ENCODE measurements at regions not wholly inside any gene's neighbourhood (a gene's known extent, or its start where the extent isn't known, plus 50 kb on each side); places are given as distances from the start of the nearest gene placed in this dataset.

DNA sequence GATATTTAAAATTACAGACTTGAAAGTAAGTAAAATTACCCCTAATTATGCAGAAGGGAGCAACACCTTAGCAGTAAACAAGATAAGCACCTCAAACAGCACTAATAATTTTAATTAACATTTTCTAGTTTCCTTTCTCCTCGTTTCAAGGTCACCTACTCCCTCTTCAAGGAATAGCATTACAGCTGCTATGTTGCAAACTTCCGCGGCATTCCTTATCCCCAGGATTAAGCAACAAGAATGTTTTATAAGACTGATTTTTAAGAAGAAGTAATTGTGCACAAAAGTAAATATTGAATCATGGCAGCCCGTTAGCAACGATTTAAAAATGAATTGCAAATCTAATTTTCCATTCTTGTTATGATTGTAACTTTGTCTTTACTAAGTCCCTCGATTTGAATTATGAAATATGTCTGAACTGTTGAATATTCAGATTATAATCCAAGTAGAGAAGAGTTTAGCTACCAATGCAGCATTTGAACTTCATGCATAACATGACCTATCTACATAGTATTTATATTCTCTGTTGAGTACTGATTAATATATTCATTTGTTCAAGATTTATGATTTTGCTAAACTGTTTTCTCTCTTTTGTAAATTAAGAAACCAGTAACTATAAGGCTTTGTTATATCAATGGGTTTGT lies 593.5 kb upstream of the MGMT start:
- 61% methylated on average over 6 of the region's 6 CpGs for WGBS
- no peaks in the 10 kb centered on the region for H3K36me3 ChIP-seq (ENCODE audit: insufficient read depth)
- H3K4me1 ChIP-seq (ENCODE audit: insufficient read depth), result no peaks in the 10 kb centered on the region
- no peak for DNase-seq (ENCODE audit: extremely low spot score)
- H3K27ac ChIP-seq (ENCODE audit: low read depth), result no peak overlapping the region
- H3K4me3 ChIP-seq (ENCODE audit: low read depth, low read length), result no peak overlapping the region

- 86% methylated on average over 3 of the region's 3 CpGs for WGBS
- Histone ChIP-seq H3K27ac (ENCODE audit: low read depth) (no peak overlapping the region), H3K36me3 (ENCODE audit: insufficient read depth) (no peaks in the 10 kb centered on the region), H3K4me3 (ENCODE audit: low read depth, low read length) (no peak overlapping the region), H3K4me1 (ENCODE audit: insufficient read depth) (no peaks in the 10 kb centered on the region)
- no peak for DNase-seq (ENCODE audit: extremely low spot score)
Observed at GRCh38 chr10:128874331-128874730, 592.7 kb upstream of the MGMT start.

- H3K4me1 ChIP-seq (ENCODE audit: insufficient read depth), result no peaks in the 10 kb centered on the region
- WGBS, result 80% methylated on average over 8 of the region's 8 CpGs
- H3K4me3 ChIP-seq (ENCODE audit: low read depth, low read length), result no peak overlapping the region
Observed at GRCh38 chr10:128875030-128875744, 591.9 kb upstream of the MGMT start.

DNA sequence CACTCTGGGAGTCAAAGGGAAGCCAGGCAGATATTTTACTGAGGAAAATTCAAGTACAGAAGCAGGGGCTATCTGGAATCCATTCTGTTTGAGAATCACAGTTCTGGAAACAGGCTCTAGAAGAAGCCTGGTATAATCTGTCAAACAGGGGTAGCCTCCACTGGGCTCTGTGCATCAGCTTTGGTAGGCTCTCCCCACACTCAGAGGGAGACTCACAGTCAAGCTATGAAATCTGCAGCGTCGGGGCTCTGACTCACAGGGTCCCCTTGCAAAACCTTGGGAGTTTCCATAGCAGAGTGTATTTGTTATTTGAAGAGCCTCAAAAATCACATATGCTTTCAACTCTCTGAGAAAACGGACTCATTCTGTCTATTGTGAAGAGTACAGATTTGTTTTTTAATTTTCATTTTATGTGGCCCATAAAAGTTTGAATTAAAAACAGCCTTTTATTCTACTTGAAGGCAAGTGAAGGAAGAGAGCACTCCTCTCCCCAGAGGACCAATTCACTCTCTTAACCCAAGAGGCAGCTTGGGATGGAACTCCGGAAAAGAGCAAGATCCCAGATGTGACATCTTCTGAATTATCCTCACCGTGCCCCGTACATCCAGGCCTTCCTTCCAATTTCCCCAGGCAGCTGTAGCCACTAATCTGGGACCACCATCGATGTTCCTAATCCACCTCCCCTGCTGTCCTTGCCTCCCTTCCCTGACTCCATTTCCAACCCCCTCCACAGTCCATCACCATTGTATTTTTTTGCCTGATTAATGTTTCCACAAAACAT lies 590.9 kb upstream of the MGMT start:
- no peak overlapping the region for H3K4me3 ChIP-seq (ENCODE audit: low read depth, low read length)
- H3K4me1 ChIP-seq (ENCODE audit: insufficient read depth), result no peaks in the 10 kb centered on the region
- H3K36me3 ChIP-seq (ENCODE audit: insufficient read depth), result no peaks in the 10 kb centered on the region
- WGBS, result 60% methylated on average over 7 of the region's 7 CpGs
- DNase-seq (ENCODE audit: extremely low spot score), result no peak
- no peak overlapping the region for H3K27ac ChIP-seq (ENCODE audit: low read depth)

More at GRCh38 chr10:128875030-128875744, 591.9 kb upstream of the MGMT start:
- DNase-seq (ENCODE audit: extremely low spot score), result no peak
- no peak overlapping the region for H3K27ac ChIP-seq (ENCODE audit: low read depth)
- no peaks in the 10 kb centered on the region for H3K36me3 ChIP-seq (ENCODE audit: insufficient read depth)

DNA sequence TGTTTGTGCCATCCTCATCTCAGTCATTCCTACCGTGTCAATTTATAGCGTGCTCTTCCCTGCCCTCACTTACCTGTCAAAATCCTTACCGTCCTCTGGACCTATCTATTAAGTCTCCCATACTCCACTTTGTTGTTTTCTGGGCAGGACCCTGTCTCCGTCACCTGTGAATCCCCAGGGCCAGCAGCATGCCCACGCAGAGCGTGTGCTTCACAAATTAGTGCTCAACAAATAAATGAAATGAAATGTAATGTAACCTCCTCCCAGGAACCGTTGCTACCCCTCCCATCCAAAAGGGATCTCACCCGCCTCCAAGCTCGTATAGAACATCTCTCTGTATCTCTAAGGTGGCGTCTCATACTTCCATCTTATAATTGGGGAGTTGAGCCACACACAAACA lies 589.9 kb upstream of the MGMT start:
- 91% methylated on average over 10 of the region's 10 CpGs for WGBS
- no peaks in the 10 kb centered on the region for H3K4me1 ChIP-seq (ENCODE audit: insufficient read depth)
- DNase-seq (ENCODE audit: extremely low spot score), result no peak
- no peaks in the 10 kb centered on the region for H3K36me3 ChIP-seq (ENCODE audit: insufficient read depth)
- H3K27ac ChIP-seq (ENCODE audit: low read depth), result no peak overlapping the region
- H3K4me3 ChIP-seq (ENCODE audit: low read depth, low read length), result no peak overlapping the region

DNA sequence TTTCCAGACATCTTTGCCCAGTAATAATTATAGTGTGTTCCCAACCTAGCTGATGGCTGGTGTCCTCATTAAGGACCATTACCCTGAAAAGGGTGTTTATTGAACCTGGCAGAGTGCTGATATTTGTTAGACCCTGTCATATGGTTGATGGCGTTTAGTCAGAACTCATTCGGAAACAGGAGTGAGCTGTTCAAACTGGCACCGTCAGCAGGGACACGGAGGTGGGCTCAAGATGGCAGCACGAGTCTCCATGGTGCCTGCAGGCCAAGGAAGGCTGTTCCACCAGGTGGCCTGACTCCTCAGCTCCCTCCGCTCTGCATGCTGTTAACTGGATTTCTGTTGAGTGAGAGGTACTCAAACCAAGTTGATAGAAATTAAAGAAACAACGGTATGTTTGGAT lies 589.1 kb upstream of the MGMT start:
- H3K27ac ChIP-seq (ENCODE audit: low read depth), result no peak overlapping the region
- H3K4me3 ChIP-seq (ENCODE audit: low read depth, low read length), result no peak overlapping the region
- WGBS, result 97% methylated on average over 7 of the region's 7 CpGs
- no peaks in the 10 kb centered on the region for H3K36me3 ChIP-seq (ENCODE audit: insufficient read depth)
- H3K4me1 ChIP-seq (ENCODE audit: insufficient read depth), result no peaks in the 10 kb centered on the region
- no peak for DNase-seq (ENCODE audit: extremely low spot score)

- Histone ChIP-seq H3K4me1 (ENCODE audit: insufficient read depth) (no peaks in the 10 kb centered on the region), H3K4me3 (ENCODE audit: low read depth, low read length) (no peak overlapping the region), H3K27ac (ENCODE audit: low read depth) (no peak overlapping the region), H3K36me3 (ENCODE audit: insufficient read depth) (no peaks in the 10 kb centered on the region)
- no peak for DNase-seq (ENCODE audit: extremely low spot score)
- 54% methylated on average over 3 of the region's 3 CpGs for WGBS
Observed at GRCh38 chr10:128879030-128879429, 588.0 kb upstream of the MGMT start.

GRCh38 chr10:128879441-128880140 lies 587.5 kb upstream of the MGMT start:
- no peak for DNase-seq (ENCODE audit: extremely low spot score)
- Histone ChIP-seq H3K4me1 (ENCODE audit: insufficient read depth) (no peaks in the 10 kb centered on the region), H3K4me3 (ENCODE audit: low read depth, low read length) (no peak overlapping the region), H3K36me3 (ENCODE audit: insufficient read depth) (no peaks in the 10 kb centered on the region), H3K27ac (ENCODE audit: low read depth) (no peak overlapping the region)
- 87% methylated on average over 4 of the region's 4 CpGs for WGBS

DNA sequence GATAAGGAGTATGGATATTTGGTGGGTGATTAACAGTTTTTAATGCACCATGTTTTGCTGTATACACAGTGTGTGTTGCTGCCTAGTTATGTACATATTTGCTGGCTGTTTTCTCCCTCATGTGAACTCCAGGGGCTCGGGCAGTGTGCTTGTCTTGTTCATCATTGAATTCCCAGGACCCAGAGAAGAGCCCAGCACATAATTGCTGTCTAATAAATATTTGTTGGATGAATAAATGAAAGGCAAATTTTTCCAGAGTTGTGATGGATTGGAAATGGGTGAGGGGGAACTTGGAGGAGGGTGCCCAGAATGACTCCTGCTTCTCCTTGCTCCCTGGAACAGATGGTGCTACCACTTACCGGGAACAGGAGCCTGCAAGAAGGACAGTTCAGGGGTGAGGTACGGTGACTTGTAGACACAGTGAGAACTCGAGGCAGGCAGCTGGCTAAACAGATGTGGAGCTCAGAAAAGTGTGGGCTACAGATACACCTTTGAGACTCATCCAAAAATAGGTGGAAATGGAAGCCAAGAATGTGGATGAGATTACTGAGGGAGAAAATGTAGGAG lies 586.8 kb upstream of the MGMT start:
- Histone ChIP-seq H3K27ac (ENCODE audit: low read depth) (no peak overlapping the region), H3K36me3 (ENCODE audit: insufficient read depth) (no peaks in the 10 kb centered on the region), H3K4me3 (ENCODE audit: low read depth, low read length) (no peak overlapping the region), H3K4me1 (ENCODE audit: insufficient read depth) (no peaks in the 10 kb centered on the region)
- 80% methylated on average over 4 of the region's 4 CpGs for WGBS
- DNase-seq (ENCODE audit: extremely low spot score), result no peak

GRCh38 chr10:128881086-128881485 lies 586.0 kb upstream of the MGMT start:
- WGBS, result 97% methylated on average over 3 of the region's 3 CpGs

GRCh38 chr10:128883231-128884032 lies 583.6 kb upstream of the MGMT start:
- Histone ChIP-seq H3K27ac (ENCODE audit: low read depth) (no peak overlapping the region), H3K36me3 (ENCODE audit: insufficient read depth) (no peaks in the 10 kb centered on the region), H3K4me1 (ENCODE audit: insufficient read depth) (no peaks in the 10 kb centered on the region), H3K4me3 (ENCODE audit: low read depth, low read length) (no peak overlapping the region)
- no peak for DNase-seq (ENCODE audit: extremely low spot score)
- 79% methylated on average over 13 of the region's 13 CpGs for WGBS

More at GRCh38 chr10:128881086-128881485, 586.0 kb upstream of the MGMT start:
- no peak overlapping the region for H3K27ac ChIP-seq (ENCODE audit: low read depth)
- H3K4me3 ChIP-seq (ENCODE audit: low read depth, low read length), result no peak overlapping the region
- no peaks in the 10 kb centered on the region for H3K4me1 ChIP-seq (ENCODE audit: insufficient read depth)
- no peaks in the 10 kb centered on the region for H3K36me3 ChIP-seq (ENCODE audit: insufficient read depth)
- DNase-seq (ENCODE audit: extremely low spot score), result no peak

GRCh38 chr10:128884033-128884425 lies 583.0 kb upstream of the MGMT start:
- Histone ChIP-seq H3K27ac (ENCODE audit: low read depth) (no peak overlapping the region), H3K4me1 (ENCODE audit: insufficient read depth) (no peaks in the 10 kb centered on the region), H3K4me3 (ENCODE audit: low read depth, low read length) (no peak overlapping the region), H3K36me3 (ENCODE audit: insufficient read depth) (no peaks in the 10 kb centered on the region)
- DNase-seq (ENCODE audit: extremely low spot score), result no peak
- WGBS, result 86% methylated on average over 7 of the region's 7 CpGs
